ENCODE measurements at regions not wholly inside any gene's neighbourhood (a gene's known extent, or its start where the extent isn't known, plus 50 kb on each side); places are given as distances from the start of the nearest gene placed in this dataset.

- Mint-ChIP-seq H3K27me3 (no peaks in the 10 kb centered on the region), H3K36me3 (ENCODE audit: low read depth) (no peaks in the 10 kb centered on the region), H3K4me3 (no peak overlapping the region), H3K4me1 (ENCODE audit: low read depth) (peaks cover 17% of the 10 kb centered on the region), H3K27ac (no peak overlapping the region), H3K9me3 (no peaks in the 10 kb centered on the region)
- H3K4me1 ChIP-seq (ENCODE audit: insufficient read depth, low read length): no peaks in the 10 kb centered on the region
- H3K27me3 ChIP-seq (ENCODE audit: control insufficient read depth in 1 of 2, insufficient read depth in 2 of 2, low read length in 2 of 2): no peaks in the 10 kb centered on the region
- DNase-seq (no peak), ATAC-seq (ENCODE audit: poor library complexity) (no peak)
- intact Hi-C loops (cut with DNase I, micrococcal nuclease): no loop called here
- ChIA-PET CTCF (no interaction called here), POLR2A (no interaction called here)
- no peak overlapping the region for H3K27ac ChIP-seq (ENCODE audit: low read depth in 1 of 2, low read length in 2 of 2)
- no peaks in the 10 kb centered on the region for H3K36me3 ChIP-seq (ENCODE audit: insufficient read depth, low read length)
- no peaks in the 10 kb centered on the region for H3K9me3 ChIP-seq (ENCODE audit: control insufficient read depth in 1 of 2, insufficient read depth in 1 of 2, low read length in 2 of 2)
- no peak for TF ChIP-seq CTCF (IDR thresholded peaks at IDR 0.05)
- no peak overlapping the region for H3K4me3 ChIP-seq (ENCODE audit: low read length)
Measured at GRCh38 chr11:95659088-95659487, 130.5 kb downstream of the FAM76B start.

- ATAC-seq (ENCODE audit: poor library complexity) (no peak), DNase-seq (no peak)
- Histone ChIP-seq H3K4me1 (ENCODE audit: insufficient read depth, low read length) (no peaks in the 10 kb centered on the region), H3K9me3 (ENCODE audit: control insufficient read depth in 1 of 2, insufficient read depth in 1 of 2, low read length in 2 of 2) (no peaks in the 10 kb centered on the region), H3K27me3 (ENCODE audit: control insufficient read depth in 1 of 2, insufficient read depth in 2 of 2, low read length in 2 of 2) (no peaks in the 10 kb centered on the region), H3K36me3 (ENCODE audit: insufficient read depth, low read length) (no peaks in the 10 kb centered on the region), H3K4me3 (ENCODE audit: low read length) (no peak overlapping the region), H3K27ac (ENCODE audit: low read depth in 1 of 2, low read length in 2 of 2) (no peak overlapping the region)
- Mint-ChIP-seq H3K4me3 (no peak overlapping the region), H3K36me3 (ENCODE audit: low read depth) (no peaks in the 10 kb centered on the region), H3K27me3 (no peaks in the 10 kb centered on the region), H3K27ac (no peak overlapping the region), H3K9me3 (no peaks in the 10 kb centered on the region), H3K4me1 (ENCODE audit: low read depth) (peaks cover 17% of the 10 kb centered on the region)
- CTCF ChIA-PET: interaction anchor here (1.2 kb wide), 1 partner anchor 19 kb away, joined by 4 read pairs; no protein-coding TSS in a partner anchor
- intact Hi-C loops (cut with DNase I, micrococcal nuclease): no loop called here
- TF ChIP-seq CTCF (IDR thresholded peaks at IDR 0.05): no peak
- POLR2A ChIA-PET: no interaction called here
Measured at GRCh38 chr11:95655536-95655935, 134.0 kb downstream of the FAM76B start.

GRCh38 chr11:95653680-95654079 is 135.9 kb downstream of the FAM76B start:
- H3K9me3 Mint-ChIP-seq: no peaks in the 10 kb centered on the region
- H3K4me3 Mint-ChIP-seq: no peak overlapping the region
- TF ChIP-seq CTCF (IDR thresholded peaks at IDR 0.05): no peak
- ChIA-PET POLR2A (no interaction called here), CTCF (no interaction called here)
- H3K27me3 Mint-ChIP-seq: no peaks in the 10 kb centered on the region
- Histone ChIP-seq H3K27me3 (ENCODE audit: control insufficient read depth in 1 of 2, insufficient read depth in 2 of 2, low read length in 2 of 2) (no peaks in the 10 kb centered on the region), H3K9me3 (ENCODE audit: control insufficient read depth in 1 of 2, insufficient read depth in 1 of 2, low read length in 2 of 2) (no peaks in the 10 kb centered on the region), H3K4me1 (ENCODE audit: insufficient read depth, low read length) (no peaks in the 10 kb centered on the region), H3K36me3 (ENCODE audit: insufficient read depth, low read length) (no peaks in the 10 kb centered on the region), H3K27ac (ENCODE audit: low read depth in 1 of 2, low read length in 2 of 2) (no peak overlapping the region), H3K4me3 (ENCODE audit: low read length) (no peak overlapping the region)
- intact Hi-C loops (cut with DNase I, micrococcal nuclease): no loop called here
- H3K4me1 Mint-ChIP-seq (ENCODE audit: low read depth): no peaks in the 10 kb centered on the region
- DNase-seq: no peak
- H3K36me3 Mint-ChIP-seq (ENCODE audit: low read depth): no peaks in the 10 kb centered on the region
- no peak for ATAC-seq (ENCODE audit: poor library complexity)
- no peak overlapping the region for H3K27ac Mint-ChIP-seq
